ENCODE measurements at regions not wholly inside any gene's neighbourhood (a gene's known extent, or its start where the extent isn't known, plus 50 kb on each side); places are given as distances from the start of the nearest gene placed in this dataset.
A peak's percentile ranks its signal among the peaks of the same experiment; 100 is the strongest.

- DNase-seq = peak; percentile 55
Observed at GRCh38 chr12:16949871-16950667, 344.1 kb upstream of the LMO3 start.

DNA sequence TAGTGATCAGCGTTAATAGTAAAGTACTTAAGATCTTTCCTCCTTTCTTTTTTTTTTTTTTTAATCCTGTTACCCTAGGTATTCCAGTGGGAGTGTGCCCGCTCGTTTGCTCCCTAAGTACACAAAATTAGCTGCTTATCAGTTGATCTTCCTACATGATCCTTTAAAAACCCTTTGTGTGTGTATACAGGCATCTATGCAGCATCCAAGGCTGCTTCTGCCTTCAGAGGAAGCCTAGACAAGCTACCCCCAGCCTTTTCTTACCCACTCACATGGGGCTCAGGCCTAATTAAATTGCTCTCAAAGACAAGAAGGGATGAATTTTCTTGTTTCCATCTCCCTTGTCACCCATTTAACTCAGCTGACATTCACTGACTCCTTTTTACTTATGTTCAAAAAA, 343.4 kb upstream of the LMO3 start:
- no peak for DNase-seq

GRCh38 chr12:16946704-16947103, 340.7 kb upstream of the LMO3 start:
- DNase-seq = no peak

DNA sequence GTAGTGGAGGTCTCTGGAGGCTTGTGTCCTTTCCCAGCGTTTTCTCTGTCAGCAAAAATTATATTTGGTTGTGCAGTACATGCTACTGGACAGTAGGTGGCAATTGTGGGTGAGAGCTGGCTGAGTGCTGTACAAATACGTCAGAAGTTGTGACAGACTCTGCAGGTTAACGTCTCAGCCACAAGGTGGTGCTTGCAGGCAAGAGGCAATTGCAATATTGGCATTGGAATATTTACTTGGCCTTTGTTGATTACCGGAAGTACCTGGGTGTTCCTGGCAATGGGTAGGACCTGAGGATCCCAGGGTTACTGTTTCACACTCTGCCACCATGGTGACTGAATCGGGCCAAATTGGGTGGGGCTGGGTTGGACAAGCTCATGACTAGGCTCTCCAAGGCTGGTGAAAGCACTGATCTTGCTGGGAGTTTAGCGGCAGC, 333.9 kb upstream of the LMO3 start:
- DNase-seq = no peak

GRCh38 chr12:16927259-16927658, 321.3 kb upstream of the LMO3 start:
- DNase-seq = no peak

DNA sequence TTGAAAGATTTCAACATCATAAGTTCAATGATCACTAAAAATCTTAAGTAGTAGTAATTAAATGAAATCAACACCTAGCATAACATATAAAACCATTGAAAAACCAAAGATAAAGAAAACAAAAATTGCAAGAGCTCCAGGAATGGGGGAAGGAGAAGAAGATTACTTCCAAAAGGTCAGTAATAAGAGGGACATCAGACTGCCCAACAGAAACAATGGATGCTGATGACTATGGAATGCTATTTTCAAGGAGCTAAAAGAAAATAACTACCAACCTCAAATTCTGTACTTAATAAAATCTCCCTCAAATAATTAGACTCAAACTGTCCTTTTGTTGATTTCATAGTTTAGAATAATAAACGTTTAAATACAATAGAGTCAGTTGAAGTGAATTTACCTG, 314.5 kb upstream of the LMO3 start:
- DNase-seq = no peak

- DNase-seq = no peak
Observed at GRCh38 chr12:16919551-16919950, 313.6 kb upstream of the LMO3 start.

DNA sequence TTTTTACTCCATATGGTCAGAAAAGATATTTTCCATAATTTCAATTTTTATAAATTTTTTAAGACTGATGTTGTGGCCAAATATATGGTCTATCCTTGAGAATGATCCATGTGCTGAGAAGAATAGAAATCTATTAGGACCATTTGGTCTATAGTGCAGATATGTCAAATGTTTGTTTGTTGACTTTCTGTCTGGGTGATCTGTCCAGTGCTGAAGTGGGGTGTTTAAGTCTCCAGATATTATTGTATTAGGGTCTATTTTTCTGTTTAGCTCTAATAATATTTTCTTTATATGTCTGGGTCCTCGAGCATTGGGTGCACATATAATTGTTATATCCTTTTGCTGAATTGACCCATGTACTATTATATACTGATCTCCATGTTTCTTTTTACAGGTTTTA, 308.9 kb upstream of the LMO3 start:
- no peak for DNase-seq

DNA sequence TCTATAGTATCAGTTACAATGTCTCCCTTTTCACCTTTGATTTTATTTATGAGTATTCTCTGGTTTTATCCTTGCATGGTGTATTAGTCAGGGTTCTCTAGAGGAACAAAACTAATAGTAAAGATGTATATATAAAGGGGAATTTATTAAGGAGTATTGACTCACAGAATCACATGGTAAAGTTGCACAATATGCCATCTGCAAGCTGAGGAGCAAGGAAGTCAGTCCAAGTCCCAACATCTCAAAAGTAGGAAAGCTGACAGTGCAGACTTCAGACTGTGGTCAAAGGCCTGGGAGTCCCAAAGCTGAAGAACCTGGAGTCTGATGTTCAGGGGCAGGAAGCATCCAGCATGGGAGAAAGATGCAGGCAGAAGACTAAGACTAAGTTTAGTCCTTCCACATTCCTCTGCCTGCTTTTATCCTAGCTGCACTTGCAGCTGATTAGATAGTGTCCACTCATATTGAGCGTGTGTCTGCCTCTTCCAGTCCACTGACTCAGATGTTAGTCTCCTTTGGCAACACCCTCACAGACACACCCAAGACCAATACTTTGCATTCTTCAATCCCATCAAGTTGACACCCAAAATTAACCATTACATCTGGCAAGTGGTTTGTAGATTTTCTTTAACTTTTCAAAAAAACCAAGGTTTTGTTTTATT, 308.0 kb upstream of the LMO3 start:
- no peak for DNase-seq

DNA sequence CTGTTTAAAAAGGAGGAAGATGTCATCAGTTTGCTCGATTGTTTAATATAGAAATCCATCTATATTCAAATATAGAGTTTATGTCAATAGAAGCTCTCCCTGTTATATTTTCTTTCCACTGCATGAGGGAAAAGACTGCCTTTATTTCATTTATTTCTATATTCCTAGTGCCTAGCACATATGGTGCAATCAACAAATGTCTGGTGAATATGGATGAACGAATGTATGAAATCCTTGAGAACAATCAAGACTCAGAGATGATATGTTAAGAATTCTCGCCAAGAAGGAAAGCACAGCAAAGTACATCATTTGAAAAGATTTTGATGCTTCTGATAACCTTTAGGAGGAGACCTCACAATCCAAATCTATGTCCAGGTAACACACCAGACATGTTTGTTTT, 296.0 kb upstream of the LMO3 start:
- DNase-seq = no peak

DNA sequence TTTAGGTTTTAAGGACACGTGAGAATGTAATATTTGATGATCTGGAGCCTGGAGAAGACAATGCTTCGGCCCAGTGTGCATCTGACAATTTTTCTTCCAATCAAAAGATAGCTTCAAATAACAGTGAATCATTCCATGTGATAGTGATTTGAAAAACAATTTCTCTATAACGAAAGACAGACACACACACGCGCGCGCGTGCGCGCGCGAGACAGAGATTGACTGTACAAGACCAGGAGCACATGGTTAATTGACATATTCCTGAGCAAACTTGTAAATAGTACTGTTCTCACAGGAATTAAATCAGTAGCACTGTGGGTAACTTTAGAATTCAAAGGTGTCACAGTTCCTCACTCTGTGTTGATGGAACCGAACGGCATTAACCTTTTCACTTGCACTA, 287.5 kb upstream of the LMO3 start:
- DNase-seq = no peak

- DNase-seq = no peak
Observed at GRCh38 chr12:16891673-16892072, 285.7 kb upstream of the LMO3 start.

GRCh38 chr12:16884819-16885218, 278.9 kb upstream of the LMO3 start:
- DNase-seq = no peak

- no peak for DNase-seq
Observed at GRCh38 chr12:16884056-16884455, 278.1 kb upstream of the LMO3 start.

GRCh38 chr12:16881986-16882570, 276.1 kb upstream of the LMO3 start:
- peak; percentile 5 for DNase-seq

DNA sequence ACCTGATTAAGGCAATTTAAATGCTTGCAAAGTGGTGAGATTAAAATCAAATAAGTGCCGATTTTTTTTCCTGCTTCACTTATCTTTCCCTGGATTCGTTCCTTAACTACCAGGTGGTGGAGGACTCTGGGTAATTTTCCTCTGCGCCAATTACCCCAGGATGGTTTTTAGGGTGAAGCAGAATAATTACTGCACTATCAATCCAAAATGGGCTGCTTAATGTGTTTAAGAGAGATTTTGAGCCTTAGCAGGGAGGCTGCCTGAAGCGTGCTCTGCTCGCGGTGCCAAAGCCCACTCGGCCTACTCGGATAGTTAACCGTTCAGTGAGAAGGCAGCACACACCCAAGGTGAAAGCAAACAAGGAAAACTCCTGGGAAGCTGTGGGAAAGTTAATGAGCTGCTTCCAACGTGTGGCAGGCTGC, 274.9 kb upstream of the LMO3 start:
- peak; percentile 23 for DNase-seq

- DNase-seq = no peak
Observed at GRCh38 chr12:16870845-16871244, 264.9 kb upstream of the LMO3 start.

DNA sequence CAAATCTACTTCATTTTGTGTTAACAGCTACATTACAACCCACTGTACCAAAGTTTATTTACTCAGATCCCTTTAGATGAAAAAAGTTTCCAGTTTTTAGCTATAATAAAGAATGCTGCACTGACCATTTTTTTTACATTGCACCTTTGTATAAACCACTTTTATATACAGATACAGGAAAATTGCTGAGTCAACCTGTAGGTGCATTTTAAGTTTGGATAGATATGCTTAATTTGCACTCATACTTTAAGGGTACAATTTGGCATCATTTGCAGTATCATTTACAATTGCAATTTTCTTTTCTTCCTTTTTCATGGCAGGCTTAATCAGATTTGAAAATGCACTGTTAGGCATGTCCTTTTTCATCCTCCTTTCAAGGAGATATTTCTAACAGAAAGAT, 257.8 kb upstream of the LMO3 start:
- DNase-seq = no peak

DNA sequence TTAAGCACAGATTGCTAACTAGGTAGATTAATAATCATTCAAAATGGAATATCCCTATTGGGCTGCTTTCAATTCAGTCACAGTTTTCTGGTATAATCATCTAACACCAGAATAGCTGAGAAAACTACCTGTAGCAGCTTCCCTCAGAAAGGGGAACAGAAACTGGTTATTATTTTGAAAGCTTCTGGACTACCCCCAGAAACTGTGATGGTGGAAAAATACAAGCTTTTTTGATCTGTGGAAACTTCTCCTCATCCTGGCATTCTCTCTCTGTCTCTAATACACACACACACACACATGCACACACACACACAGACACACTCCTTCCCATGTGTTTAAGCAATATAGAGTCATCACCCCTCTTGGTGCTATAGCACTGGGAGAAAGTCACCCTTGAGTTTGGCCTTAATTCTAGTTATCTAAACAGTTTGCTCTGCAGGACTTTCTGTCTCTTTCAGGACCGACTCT, 251.5 kb upstream of the LMO3 start:
- no peak for DNase-seq

DNA sequence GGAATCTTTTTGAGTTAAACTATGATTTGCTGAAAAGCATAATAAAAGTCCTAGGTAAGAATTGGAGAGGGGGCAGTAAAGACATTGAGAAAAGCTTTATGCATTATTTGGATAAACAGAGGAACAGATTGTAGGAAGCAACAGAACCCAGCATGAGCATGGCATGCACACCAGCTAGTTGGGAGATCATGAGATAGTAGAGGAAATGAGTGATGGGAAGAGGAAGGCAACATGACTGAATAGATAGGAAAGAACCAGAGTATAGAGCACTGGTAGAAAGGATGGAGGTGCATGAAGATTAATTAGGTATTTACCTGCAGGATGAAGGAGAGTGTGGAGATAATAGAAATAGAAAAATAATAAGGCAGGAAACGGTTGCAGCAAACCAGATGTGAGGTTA, 248.5 kb upstream of the LMO3 start:
- DNase-seq = no peak

- DNase-seq = no peak
Observed at GRCh38 chr12:16849473-16849872, 243.5 kb upstream of the LMO3 start.

GRCh38 chr12:16844875-16845274, 238.9 kb upstream of the LMO3 start:
- DNase-seq = no peak

GRCh38 chr12:16833376-16834015, 227.5 kb upstream of the LMO3 start:
- no peak for DNase-seq

DNA sequence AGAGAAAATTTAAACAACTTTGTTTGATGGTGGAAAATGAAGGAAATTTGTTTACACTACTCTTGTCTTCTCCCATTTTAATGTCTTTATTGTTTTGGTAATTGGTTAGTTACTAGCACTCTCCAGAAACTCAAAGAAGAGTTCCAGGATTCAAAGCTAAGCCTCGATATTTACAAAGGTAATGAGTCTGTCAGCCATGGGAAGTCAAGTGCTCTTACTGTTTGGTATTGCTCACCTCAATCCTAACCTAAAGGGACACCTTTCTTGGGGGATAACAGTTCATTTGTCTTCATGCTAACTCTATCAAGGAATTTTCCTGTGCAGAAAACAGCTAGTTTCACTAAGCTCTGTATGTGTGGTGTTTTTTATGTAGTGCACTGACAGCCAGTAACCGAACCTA, 222.9 kb upstream of the LMO3 start:
- DNase-seq = no peak

Measured in NCI-H2227 treated with DMSO at 0.1 percent for 48 hours (cell line).